ENCODE measurements at regions not wholly inside any gene's neighbourhood (a gene's known extent, or its start where the extent isn't known, plus 50 kb on each side); places are given as distances from the start of the nearest gene placed in this dataset.

- ATAC-seq (ENCODE audit: low read depth) (no peak), DNase-seq (ENCODE audit: low spot score) (no peak)
- H3K9me3 ChIP-seq (ENCODE audit: severe bottlenecking): no peaks in the 10 kb centered on the region
- no peak for TF ChIP-seq CTCF (IDR thresholded peaks at IDR 0.05; ENCODE audit: poor library complexity, severe bottlenecking)
- H3K36me3 ChIP-seq (ENCODE audit: low read depth): no peaks in the 10 kb centered on the region
- no peak overlapping the region for H3K27ac ChIP-seq (ENCODE audit: poor library complexity, severe bottlenecking)
- H3K27me3 ChIP-seq (ENCODE audit: insufficient read depth, poor library complexity, severe bottlenecking): no peaks in the 10 kb centered on the region
- no peaks in the 10 kb centered on the region for H3K4me1 ChIP-seq (ENCODE audit: insufficient read depth, poor library complexity, severe bottlenecking)
- H3K4me3 ChIP-seq (ENCODE audit: severe bottlenecking): no peak overlapping the region
These were observed 1087.5 kb downstream of the KCNT2 start for GRCh38 chr1:195520757-195521156.

GRCh38 chr1:195516036-195516435 lies 1092.2 kb downstream of the KCNT2 start:
- H3K4me1 ChIP-seq (ENCODE audit: insufficient read depth, poor library complexity, severe bottlenecking): no peaks in the 10 kb centered on the region
- H3K9me3 ChIP-seq (ENCODE audit: severe bottlenecking): no peaks in the 10 kb centered on the region
- no peak for ATAC-seq (ENCODE audit: low read depth)
- H3K36me3 ChIP-seq (ENCODE audit: low read depth): no peaks in the 10 kb centered on the region
- no peaks in the 10 kb centered on the region for H3K27me3 ChIP-seq (ENCODE audit: insufficient read depth, poor library complexity, severe bottlenecking)
- H3K27ac ChIP-seq (ENCODE audit: poor library complexity, severe bottlenecking): no peak overlapping the region
- no peak for DNase-seq (ENCODE audit: low spot score)
- no peak overlapping the region for H3K4me3 ChIP-seq (ENCODE audit: severe bottlenecking)
- TF ChIP-seq CTCF (IDR thresholded peaks at IDR 0.05; ENCODE audit: poor library complexity, severe bottlenecking): no peak

- Histone ChIP-seq H3K27ac (ENCODE audit: poor library complexity, severe bottlenecking) (no peak overlapping the region), H3K4me1 (ENCODE audit: insufficient read depth, poor library complexity, severe bottlenecking) (no peaks in the 10 kb centered on the region), H3K36me3 (ENCODE audit: low read depth) (no peaks in the 10 kb centered on the region), H3K4me3 (ENCODE audit: severe bottlenecking) (no peak overlapping the region), H3K27me3 (ENCODE audit: insufficient read depth, poor library complexity, severe bottlenecking) (no peaks in the 10 kb centered on the region), H3K9me3 (ENCODE audit: severe bottlenecking) (no peaks in the 10 kb centered on the region)
- ATAC-seq (ENCODE audit: low read depth): no peak
- no peak for DNase-seq (ENCODE audit: low spot score)
- TF ChIP-seq CTCF (IDR thresholded peaks at IDR 0.05; ENCODE audit: poor library complexity, severe bottlenecking): no peak
These were observed 1096.7 kb downstream of the KCNT2 start for GRCh38 chr1:195511501-195511900.

GRCh38 chr1:195501118-195501517 lies 1107.1 kb downstream of the KCNT2 start:
- H3K4me1 ChIP-seq (ENCODE audit: insufficient read depth, poor library complexity, severe bottlenecking): no peaks in the 10 kb centered on the region
- ATAC-seq (ENCODE audit: low read depth) (no peak), DNase-seq (ENCODE audit: low spot score) (no peak)
- no peak overlapping the region for H3K4me3 ChIP-seq (ENCODE audit: severe bottlenecking)
- H3K27me3 ChIP-seq (ENCODE audit: insufficient read depth, poor library complexity, severe bottlenecking): no peaks in the 10 kb centered on the region
- TF ChIP-seq CTCF (IDR thresholded peaks at IDR 0.05; ENCODE audit: poor library complexity, severe bottlenecking): no peak
- no peak overlapping the region for H3K27ac ChIP-seq (ENCODE audit: poor library complexity, severe bottlenecking)
- H3K36me3 ChIP-seq (ENCODE audit: low read depth): no peaks in the 10 kb centered on the region
- no peaks in the 10 kb centered on the region for H3K9me3 ChIP-seq (ENCODE audit: severe bottlenecking)

GRCh38 chr1:195495720-195496635 lies 1112.3 kb downstream of the KCNT2 start:
- DNase-seq (ENCODE audit: low spot score) (no peak), ATAC-seq (ENCODE audit: low read depth) (no peak)
- no peaks in the 10 kb centered on the region for H3K9me3 ChIP-seq (ENCODE audit: severe bottlenecking)
- H3K36me3 ChIP-seq (ENCODE audit: low read depth): no peaks in the 10 kb centered on the region
- no peaks in the 10 kb centered on the region for H3K27me3 ChIP-seq (ENCODE audit: insufficient read depth, poor library complexity, severe bottlenecking)
- H3K27ac ChIP-seq (ENCODE audit: poor library complexity, severe bottlenecking): no peak overlapping the region
- H3K4me1 ChIP-seq (ENCODE audit: insufficient read depth, poor library complexity, severe bottlenecking): no peaks in the 10 kb centered on the region
- H3K4me3 ChIP-seq (ENCODE audit: severe bottlenecking): no peak overlapping the region
- TF ChIP-seq CTCF (IDR thresholded peaks at IDR 0.05; ENCODE audit: poor library complexity, severe bottlenecking): no peak

All from RWPE2 (cell line).